ENCODE measurements at regions not wholly inside any gene's neighbourhood (a gene's known extent, or its start where the extent isn't known, plus 50 kb on each side); places are given as distances from the start of the nearest gene placed in this dataset.
"Not testable (repeated sequence)": the region's sequence is repeated elsewhere in the genome, so short reads cannot be mapped to it uniquely, and the experiment has no call there.

GRCh38 chr21:32955311-32956060 is 70.2 kb upstream of the OLIG2 start:
- H3K36me3 Mint-ChIP-seq (ENCODE audit: low read depth), result no peaks in the 10 kb centered on the region
- ChIA-PET CTCF (no interaction called here), POLR2A (no interaction called here)
- no peak for DNase-seq
- no peak overlapping the region for H3K27ac Mint-ChIP-seq
- H3K4me3 Mint-ChIP-seq, result no peak overlapping the region
- H3K9me3 Mint-ChIP-seq, result no peaks in the 10 kb centered on the region
- no peaks in the 10 kb centered on the region for H3K4me1 Mint-ChIP-seq
- H3K27me3 Mint-ChIP-seq, result peaks cover 64% of the 10 kb centered on the region

GRCh38 chr21:32956061-32956656 is 69.6 kb upstream of the OLIG2 start:
- Mint-ChIP-seq H3K27ac (no peak overlapping the region), H3K4me1 (no peaks in the 10 kb centered on the region), H3K4me3 (no peak overlapping the region), H3K36me3 (ENCODE audit: low read depth) (no peaks in the 10 kb centered on the region), H3K27me3 (peaks cover 68% of the 10 kb centered on the region), H3K9me3 (no peaks in the 10 kb centered on the region)
- POLR2A ChIA-PET, result no interaction called here
- DNase-seq, result no peak
- CTCF ChIA-PET, result no interaction called here

GRCh38 chr21:32957545-32957944 is 68.2 kb upstream of the OLIG2 start:
- Mint-ChIP-seq H3K9me3 (no peaks in the 10 kb centered on the region), H3K27me3 (peaks cover 62% of the 10 kb centered on the region), H3K27ac (no peak overlapping the region), H3K4me1 (no peaks in the 10 kb centered on the region), H3K4me3 (no peak overlapping the region), H3K36me3 (ENCODE audit: low read depth) (no peaks in the 10 kb centered on the region)
- no peak for DNase-seq
- ChIA-PET POLR2A (no interaction called here), CTCF (interaction anchor here (1.8 kb wide), 1 partner anchor 17 kb away, joined by 9 read pairs; no protein-coding TSS in a partner anchor)

GRCh38 chr21:32958288-32959002 is 67.3 kb upstream of the OLIG2 start:
- POLR2A ChIA-PET, result no interaction called here
- no peaks in the 10 kb centered on the region for H3K9me3 Mint-ChIP-seq

GRCh38 chr21:32962268-32962667 is 63.5 kb upstream of the OLIG2 start:
- H3K4me3 Mint-ChIP-seq, result no peak overlapping the region
- H3K36me3 Mint-ChIP-seq (ENCODE audit: low read depth), result no peaks in the 10 kb centered on the region
- ChIA-PET POLR2A (no interaction called here), CTCF (no interaction called here)
- H3K9me3 Mint-ChIP-seq, result no peaks in the 10 kb centered on the region
- no peaks in the 10 kb centered on the region for H3K4me1 Mint-ChIP-seq
- peaks cover 35% of the 10 kb centered on the region for H3K27me3 Mint-ChIP-seq
- DNase-seq, result no peak
- H3K27ac Mint-ChIP-seq, result no peak overlapping the region

More at GRCh38 chr21:32958288-32959002, 67.3 kb upstream of the OLIG2 start:
- DNase-seq, result no peak
- Mint-ChIP-seq H3K27ac (no peak overlapping the region), H3K27me3 (peaks cover 61% of the 10 kb centered on the region), H3K36me3 (ENCODE audit: low read depth) (no peaks in the 10 kb centered on the region), H3K4me3 (no peak overlapping the region), H3K4me1 (no peaks in the 10 kb centered on the region)
- CTCF ChIA-PET, result interaction anchor here (1.8 kb wide), 1 partner anchor 18 kb away, joined by 9 read pairs; no protein-coding TSS in a partner anchor

GRCh38 chr21:32965129-32965680 is 60.5 kb upstream of the OLIG2 start:
- ChIA-PET CTCF (interaction anchor here (1.0 to 1.2 kb wide), 2 partner anchors 25 to 26 kb away, joined by 3 to 4 read pairs; no protein-coding TSS in a partner anchor), POLR2A (interaction anchor here (0.9 kb wide), 1 partner anchor 79 kb away, joined by 3 read pairs; no protein-coding TSS in a partner anchor)
- Mint-ChIP-seq H3K4me3 (no peak overlapping the region), H3K27me3 (peaks cover 26% of the 10 kb centered on the region), H3K4me1 (no peaks in the 10 kb centered on the region), H3K27ac (no peak overlapping the region), H3K9me3 (no peaks in the 10 kb centered on the region), H3K36me3 (ENCODE audit: low read depth) (no peaks in the 10 kb centered on the region)
- DNase-seq, result no peak

- POLR2A ChIA-PET, result no interaction called here
- no peaks in the 10 kb centered on the region for H3K4me1 Mint-ChIP-seq
- DNase-seq, result no peak
- H3K27ac Mint-ChIP-seq, result no peak overlapping the region
- no peak overlapping the region for H3K4me3 Mint-ChIP-seq
- CTCF ChIA-PET, result interaction anchor here (1.0 to 1.2 kb wide), 2 partner anchors 26 to 27 kb away, joined by 3 to 4 read pairs; no protein-coding TSS in a partner anchor
- no peaks in the 10 kb centered on the region for H3K9me3 Mint-ChIP-seq
- H3K27me3 Mint-ChIP-seq, result peaks cover 23% of the 10 kb centered on the region
- H3K36me3 Mint-ChIP-seq (ENCODE audit: low read depth), result no peaks in the 10 kb centered on the region
Observed at GRCh38 chr21:32966120-32966519, 59.6 kb upstream of the OLIG2 start.

- H3K27me3 Mint-ChIP-seq, result peaks cover 15% of the 10 kb centered on the region
- H3K4me3 Mint-ChIP-seq; H3K9me3 Mint-ChIP-seq; H3K4me1 Mint-ChIP-seq; DNase-seq; POLR2A ChIA-PET; H3K27ac Mint-ChIP-seq; H3K36me3 Mint-ChIP-seq (ENCODE audit: low read depth): not testable (repeated sequence)
- CTCF ChIA-PET, result interaction anchor here (1.1 kb wide), 1 partner anchor 226 kb away, joined by 3 read pairs; no protein-coding TSS in a partner anchor
Observed at GRCh38 chr21:32968103-32968502, 57.6 kb upstream of the OLIG2 start.

- Mint-ChIP-seq H3K4me1 (no peaks in the 10 kb centered on the region), H3K9me3 (no peaks in the 10 kb centered on the region), H3K27ac (no peak overlapping the region), H3K27me3 (peaks cover 16% of the 10 kb centered on the region), H3K36me3 (ENCODE audit: low read depth) (no peaks in the 10 kb centered on the region), H3K4me3 (no peak overlapping the region)
- DNase-seq, result no peak
- CTCF ChIA-PET, result no interaction called here
- POLR2A ChIA-PET, result no interaction called here
Observed at GRCh38 chr21:32974653-32975052, 51.1 kb upstream of the OLIG2 start.

- Mint-ChIP-seq H3K4me1 (no peaks in the 10 kb centered on the region), H3K36me3 (ENCODE audit: low read depth) (no peaks in the 10 kb centered on the region), H3K27me3 (peaks cover 19% of the 10 kb centered on the region), H3K4me3 (no peak overlapping the region), H3K27ac (no peak overlapping the region), H3K9me3 (no peaks in the 10 kb centered on the region)
- POLR2A ChIA-PET, result no interaction called here
- DNase-seq, result no peak
- CTCF ChIA-PET, result interaction anchor here (1.5 kb wide), 1 partner anchor 18 kb away, joined by 3 read pairs; no protein-coding TSS in a partner anchor
Observed at GRCh38 chr21:32975811-32976431, 49.8 kb upstream of the OLIG2 start.

Data from activated CD4-positive, alpha-beta memory T cell treated with anti-CD3 and anti-CD28 coated beads, Interleukin-2, amount 10 ng/mL, durations not matched to agents 7 days and 5 days (primary cell).